WTC11 (cell line): ENCODE measurements at regions not wholly inside any gene's neighbourhood (a gene's known extent, or its start where the extent isn't known, plus 50 kb on each side); places are given as distances from the start of the nearest gene placed in this dataset.

Experiments used
- ATAC-seq: fragments of 200-7000 bp; cut with Tn5 transposase; 2 replicates; pipeline ENCODE4 v1.10.0; 2021; ENCODE audit warnings: mild to moderate bottlenecking, moderate library complexity
- CTCF ChIA-PET: fragments of 300-600 bp; sonication (Branson Sonifier 250); formaldehyde crosslinking; loops from one replicate; lab custom pipeline; 2021; ENCODE audit warnings: antibody characterized with exemption; lab: Charles Lee
- POLR2A ChIA-PET: fragments of 350-600 bp; sonication (Branson Sonifier 250); formaldehyde crosslinking; loops from one replicate; lab custom pipeline; 2021; ENCODE audit warnings: antibody characterized with exemption; lab: Charles Lee
- DNase-seq: peaks from one replicate; pipeline ENCODE4 v3.0.0; 2021; ENCODE audit warnings: low spot score
- H3K27ac Mint-ChIP-seq: 2 replicates; pipeline ENCODE4 v1.8.0; 2021; ENCODE audit warnings: mixed read lengths
- H3K27me3 Mint-ChIP-seq: 2 replicates; pipeline ENCODE4 v1.8.0; 2021; ENCODE audit warnings: low read depth, mild to moderate bottlenecking, moderate library complexity, mixed read lengths
- H3K36me3 Mint-ChIP-seq: 2 replicates; pipeline ENCODE4 v1.8.0; 2021; ENCODE audit warnings: mixed read lengths
- H3K4me1 Mint-ChIP-seq: 2 replicates; pipeline ENCODE4 v1.8.0; 2022; ENCODE audit warnings: mixed read lengths
- H3K4me3 Mint-ChIP-seq: 2 replicates; pipeline ENCODE4 v1.8.0; 2021; ENCODE audit warnings: mild to moderate bottlenecking, moderate library complexity, mixed read lengths
- H3K9me3 Mint-ChIP-seq: 2 replicates; pipeline ENCODE4 v1.8.0; 2021; ENCODE audit warnings: mixed read lengths
- ATF2 ChIP-seq: sonication (generic); formaldehyde crosslinking; IDR thresholded peaks from 2 replicates; pipeline ENCODE4 v1.8.1; 2022; ENCODE audit warnings: low read depth, missing genetic modification reagents, borderline replicate concordance
- CREB1 ChIP-seq: sonication (generic); formaldehyde crosslinking; IDR thresholded peaks from 2 replicates; pipeline ENCODE4 v1.8.0; 2023; ENCODE audit warnings: mild to moderate bottlenecking, missing genetic modification reagents
- E2F1 ChIP-seq: sonication (generic); formaldehyde crosslinking; IDR thresholded peaks from 2 replicates; pipeline ENCODE4 v1.8.0; 2022; ENCODE audit warnings: mild to moderate bottlenecking, missing genetic modification reagents
- ESRRA ChIP-seq: sonication (generic); formaldehyde crosslinking; IDR thresholded peaks from 2 replicates; pipeline ENCODE4 v1.8.1; 2022; ENCODE audit warnings: mild to moderate bottlenecking, missing genetic modification reagents, borderline replicate concordance
- ETV6 ChIP-seq: sonication (generic); formaldehyde crosslinking; IDR thresholded peaks from 2 replicates; pipeline ENCODE4 v1.8.1; 2022; ENCODE audit warnings: mild to moderate bottlenecking, missing genetic modification reagents
- FOXJ3 ChIP-seq: sonication (generic); formaldehyde crosslinking; IDR thresholded peaks from 2 replicates; pipeline ENCODE4 v1.9.0; 2021; ENCODE audit warnings: missing genetic modification reagents, mild to moderate bottlenecking, borderline replicate concordance
- GABPB1 ChIP-seq: sonication (generic); formaldehyde crosslinking; IDR thresholded peaks from 2 replicates; pipeline ENCODE4 v1.8.1; 2023; ENCODE audit warnings: mild to moderate bottlenecking, missing genetic modification reagents
- HMGA2 ChIP-seq: fragments of 250-450 bp; sonication (Bioruptor Pico); IDR thresholded peaks from 2 replicates; pipeline ENCODE4 v1.4.0; 2021; ENCODE audit warnings: mild to moderate bottlenecking, moderate library complexity
- IRF1 ChIP-seq: sonication (generic); formaldehyde crosslinking; IDR thresholded peaks from 2 replicates; pipeline ENCODE4 v1.8.0; 2023; ENCODE audit warnings: missing genetic modification reagents
- KAT7 ChIP-seq: sonication (generic); formaldehyde crosslinking; IDR thresholded peaks from 2 replicates; pipeline ENCODE4 v1.8.1; 2023; ENCODE audit warnings: missing genetic modification reagents, mild to moderate bottlenecking, borderline replicate concordance
- MAX ChIP-seq: sonication (generic); formaldehyde crosslinking; IDR thresholded peaks from 2 replicates; pipeline ENCODE4 v1.8.0; 2022; ENCODE audit warnings: mild to moderate bottlenecking, missing genetic modification reagents
- NFE2L1 ChIP-seq: sonication (generic); formaldehyde crosslinking; IDR thresholded peaks from 2 replicates; pipeline ENCODE4 v1.8.1; 2023; ENCODE audit warnings: missing genetic modification reagents
- NR1H2 ChIP-seq: sonication (generic); formaldehyde crosslinking; IDR thresholded peaks from 2 replicates; pipeline ENCODE4 v1.9.0; 2021; ENCODE audit warnings: mild to moderate bottlenecking, moderate library complexity, missing genetic modification reagents
- OVOL2 ChIP-seq: fragments of 250-450 bp; sonication (Bioruptor Pico); IDR thresholded peaks from 2 replicates; pipeline ENCODE4 v1.9.0; 2021; ENCODE audit warnings: mild to moderate bottlenecking, borderline replicate concordance
- RELA ChIP-seq: sonication (generic); formaldehyde crosslinking; IDR thresholded peaks from 2 replicates; pipeline ENCODE4 v1.8.1; 2022; ENCODE audit warnings: missing genetic modification reagents, mild to moderate bottlenecking, borderline replicate concordance
- RORB ChIP-seq: fragments of 250-450 bp; sonication (Bioruptor Pico); IDR thresholded peaks from 2 replicates; pipeline ENCODE4 v1.9.0; 2021; ENCODE audit warnings: mild to moderate bottlenecking
- SP1 ChIP-seq: sonication (generic); formaldehyde crosslinking; conservative IDR thresholded peaks from 2 replicates; pipeline ENCODE4 v1.8.1; 2022; ENCODE audit warnings: missing genetic modification reagents
- STAT6 ChIP-seq: sonication (generic); formaldehyde crosslinking; conservative IDR thresholded peaks from 2 replicates; pipeline ENCODE4 v1.8.1; 2023; ENCODE audit warnings: mild to moderate bottlenecking, low read depth, missing genetic modification reagents, moderate library complexity
- TCF7 ChIP-seq: sonication (generic); formaldehyde crosslinking; IDR thresholded peaks from 2 replicates; pipeline ENCODE4 v1.8.0; 2022; ENCODE audit warnings: mild to moderate bottlenecking, low read depth, missing genetic modification reagents, moderate library complexity
- TEAD1 ChIP-seq: sonication (generic); formaldehyde crosslinking; IDR thresholded peaks from 2 replicates; pipeline ENCODE4 v1.8.0; 2022; ENCODE audit warnings: mild to moderate bottlenecking, missing genetic modification reagents
- USF1 ChIP-seq: sonication (generic); formaldehyde crosslinking; IDR thresholded peaks from 2 replicates; pipeline ENCODE4 v1.8.0; 2022; ENCODE audit warnings: mild to moderate bottlenecking, missing genetic modification reagents
- ZBTB21 ChIP-seq: sonication (generic); formaldehyde crosslinking; IDR thresholded peaks from 2 replicates; pipeline ENCODE4 v1.8.1; 2023; ENCODE audit warnings: mild to moderate bottlenecking, missing genetic modification reagents, borderline replicate concordance
- ZNF317 ChIP-seq: sonication (generic); formaldehyde crosslinking; IDR thresholded peaks from 2 replicates; pipeline ENCODE4 v1.8.1; 2023; ENCODE audit warnings: low read depth, mild to moderate bottlenecking, moderate library complexity, missing genetic modification reagents, borderline replicate concordance

- TF ChIP-seq IRF1 (CRISPR knock-in tag), result no peak
Observed at GRCh38 chr16:85548375-85548774, 64.7 kb upstream of the GSE1 start (continued).

- H3K27ac Mint-ChIP-seq, result no peak overlapping the region
- peaks cover 26% of the 10 kb centered on the region for H3K4me1 Mint-ChIP-seq
- CTCF ChIA-PET, result interaction anchor here (0.6 to 6.3 kb wide), 21 partner anchors 7 to 496 kb away, joined by 3 to 160 read pairs (median 5); partner anchors contain the start of gene GSE1
- no peaks in the 10 kb centered on the region for H3K36me3 Mint-ChIP-seq
- H3K4me3 Mint-ChIP-seq, result no peak overlapping the region
- no peak for ATAC-seq
- no peak for DNase-seq
- no peaks in the 10 kb centered on the region for H3K9me3 Mint-ChIP-seq
- TF ChIP-seq NR1H2 (CRISPR knock-in tag) (no peak), TEAD1 (CRISPR knock-in tag) (no peak), USF1 (CRISPR knock-in tag) (no peak), ZBTB21 (CRISPR knock-in tag) (no peak), ZNF317 (CRISPR knock-in tag) (no peak), CREB1 (CRISPR knock-in tag) (no peak), STAT6 (CRISPR knock-in tag) (no peak), FOXJ3 (CRISPR knock-in tag) (no peak), SP1 (CRISPR knock-in tag) (no peak), NFE2L1 (CRISPR knock-in tag) (no peak), HMGA2 (CRISPR knock-in tag) (no peak), KAT7 (CRISPR knock-in tag) (no peak), GABPB1 (CRISPR knock-in tag) (no peak), ATF2 (no peak), RELA (CRISPR knock-in tag) (no peak), TCF7 (no peak), ESRRA (no peak)
- peaks cover 8% of the 10 kb centered on the region for H3K27me3 Mint-ChIP-seq
- POLR2A ChIA-PET, result interaction anchor here (1.2 to 1.7 kb wide), 2 partner anchors 13 to 28 kb away, joined by 3 to 5 read pairs; no protein-coding TSS in a partner anchor
Observed at GRCh38 chr16:85549766-85550421, 63.2 kb upstream of the GSE1 start.

GRCh38 chr16:85550422-85550864 is 62.7 kb upstream of the GSE1 start:
- peaks cover 26% of the 10 kb centered on the region for H3K4me1 Mint-ChIP-seq
- TF ChIP-seq E2F1 (no peak), MAX (CRISPR knock-in tag) (no peak), TEAD1 (CRISPR knock-in tag) (no peak), RORB (no peak), OVOL2 (CRISPR knock-in tag) (no peak), NR1H2 (CRISPR knock-in tag) (no peak), ETV6 (CRISPR knock-in tag) (no peak)
- ATAC-seq, result no peak
- H3K27me3 Mint-ChIP-seq, result peaks cover 8% of the 10 kb centered on the region
- ChIA-PET CTCF (interaction anchor here (0.6 to 6.3 kb wide), 27 partner anchors 8 to 497 kb away, joined by 3 to 160 read pairs (median 5); partner anchors contain the start of gene GSE1), POLR2A (interaction anchor here (1.2 to 1.7 kb wide), 2 partner anchors 13 to 27 kb away, joined by 3 to 5 read pairs; no protein-coding TSS in a partner anchor)
- no peak overlapping the region for H3K4me3 Mint-ChIP-seq
- no peaks in the 10 kb centered on the region for H3K9me3 Mint-ChIP-seq
- DNase-seq, result no peak
- H3K27ac Mint-ChIP-seq, result no peak overlapping the region
- no peaks in the 10 kb centered on the region for H3K36me3 Mint-ChIP-seq
